Posterior cingulate gyrus (tissue), 11 donors: ENCODE measurements at regions not wholly inside any gene's neighbourhood (a gene's known extent, or its start where the extent isn't known, plus 50 kb on each side); places are given as distances from the start of the nearest gene placed in this dataset.

Source experiments
- DNase-seq, 10 donors: peaks; one replicate each; pipeline versions ENCODE4 v3.0.0 to v3.0.0-alpha.2; 2020 to 2021; ENCODE audit warnings: mixed read lengths in 3 of 10
- intact Hi-C: fragments of 100-400 bp; cut with DNase I; formaldehyde crosslinking; loops from one replicate; pipeline ENCODE4 v1.15.1; 2023

GRCh38 chr2:11012131-11012693 is 100.5 kb downstream of the KCNF1 start:
- intact Hi-C loops: no loop called here
- no peak for DNase-seq

GRCh38 chr2:11013196-11013595 is 101.5 kb downstream of the KCNF1 start:
- no peak for DNase-seq
- intact Hi-C loops: no loop called here

- DNase-seq: no peak
- intact Hi-C loops: no loop called here
Observed at GRCh38 chr2:11014026-11014425, 102.3 kb downstream of the KCNF1 start.

GRCh38 chr2:11016735-11017388 is 105.1 kb downstream of the KCNF1 start:
- intact Hi-C loops: no loop called here
- no peak for DNase-seq

GRCh38 chr2:11017921-11018320 is 106.2 kb downstream of the KCNF1 start:
- intact Hi-C loops: no loop called here
- no peak for DNase-seq

GRCh38 chr2:11018651-11019185 is 107.0 kb downstream of the KCNF1 start:
- no peak for DNase-seq
- intact Hi-C loops: no loop called here

GRCh38 chr2:11019614-11020013 is 107.9 kb downstream of the KCNF1 start:
- intact Hi-C loops: no loop called here
- DNase-seq: no peak

GRCh38 chr2:11022064-11022463 is 110.3 kb downstream of the KCNF1 start:
- intact Hi-C loops: no loop called here
- DNase-seq: no peak

- DNase-seq: no peak
- intact Hi-C loops: no loop called here
Observed at GRCh38 chr2:11022591-11023273, 111.0 kb downstream of the KCNF1 start.

GRCh38 chr2:11023326-11024258 is 111.9 kb downstream of the KCNF1 start:
- intact Hi-C loops: no loop called here

GRCh38 chr2:11024259-11024645 is 112.5 kb downstream of the KCNF1 start:
- intact Hi-C loops: no loop called here
- DNase-seq: no peak

More at GRCh38 chr2:11023326-11024258, 111.9 kb downstream of the KCNF1 start:
- DNase-seq: peak in 7 of 10 donors; percentile 17 to 90 (median 47)

- no peak for DNase-seq
- intact Hi-C loops: no loop called here
Observed at GRCh38 chr2:11024687-11025086, 113.0 kb downstream of the KCNF1 start.

GRCh38 chr2:11026286-11026921 is 114.7 kb downstream of the KCNF1 start:
- no peak for DNase-seq
- intact Hi-C loops: no loop called here

- intact Hi-C loops: no loop called here
Observed at GRCh38 chr2:11027195-11027594, 115.5 kb downstream of the KCNF1 start.

GRCh38 chr2:11028407-11028916 is 116.7 kb downstream of the KCNF1 start:
- DNase-seq: no peak
- intact Hi-C loops: no loop called here

More at GRCh38 chr2:11027195-11027594, 115.5 kb downstream of the KCNF1 start:
- no peak for DNase-seq

GRCh38 chr2:11029136-11029535 is 117.4 kb downstream of the KCNF1 start:
- intact Hi-C loops: no loop called here
- no peak for DNase-seq

GRCh38 chr2:11030036-11030435 is 118.3 kb downstream of the KCNF1 start:
- DNase-seq: no peak
- intact Hi-C loops: no loop called here

GRCh38 chr2:11030909-11031308 is 119.2 kb downstream of the KCNF1 start:
- no peak for DNase-seq
- intact Hi-C loops: no loop called here

GRCh38 chr2:11031876-11032275 is 120.1 kb downstream of the KCNF1 start:
- intact Hi-C loops: no loop called here

GRCh38 chr2:11032396-11032795 is 120.7 kb downstream of the KCNF1 start:
- no peak for DNase-seq
- intact Hi-C loops: no loop called here

More at GRCh38 chr2:11031876-11032275, 120.1 kb downstream of the KCNF1 start:
- DNase-seq: no peak
